Endothelial cell of umbilical vein (primary cell): ENCODE measurements at regions not wholly inside any gene's neighbourhood (a gene's known extent, or its start where the extent isn't known, plus 50 kb on each side); places are given as distances from the start of the nearest gene placed in this dataset.

Experiments used
- BruUV-seq: library from RNA; stranded (reverse); fragments of 400-500 nt; replicated peaks from 2 replicates; lab custom pipeline; 2021; lab: Mats Ljungman, UMichigan
- CTCF ChIA-PET: fragments of 300-600, 350-600 bp; sonication (Branson Sonifier 250); formaldehyde crosslinking; loops from one replicate; lab custom pipeline; 2021; ENCODE audit warnings: antibody characterized with exemption, inconsistent platforms; lab: Charles Lee
- POLR2A ChIA-PET: fragments of 300-600, 350-600 bp; sonication (Branson Sonifier 250); formaldehyde crosslinking; loops from one replicate; lab custom pipeline; 2021; ENCODE audit warnings: antibody characterized with exemption, inconsistent platforms; lab: Charles Lee
- DNase-seq: peaks from one replicate; pipeline ENCODE4 v3.0.0-alpha.2; 2011; ENCODE audit warnings: low read depth, low spot score
- FAIRE-seq: peaks from 2 replicates; lab custom pipeline; 2011; peaks lifted over from hg19 to GRCh38; lab: Jason Lieb, UNC
- H2AFZ ChIP-seq: 2 replicates; pipeline ENCODE4 v1.6.0; 2012; ENCODE audit warnings: low read depth, low read length, control low read depth, inconsistent platforms
- H3K27ac ChIP-seq: 2 replicates; pipeline ENCODE4 v1.5.1; 2011; ENCODE audit warnings: low read depth, mild to moderate bottlenecking, control low read depth, low read length, moderate library complexity; ENCODE audit not compliant: insufficient read depth
- H3K27me3 ChIP-seq, 2 experiments: 2 replicates each; pipeline versions ENCODE4 v1.6.0 to v1.6.1; 2011; ENCODE audit warnings: low read length in 2 of 2, mixed read lengths in 1 of 2; ENCODE audit not compliant: control insufficient read depth in 2 of 2, insufficient read depth in 2 of 2
- H3K36me3 ChIP-seq, 2 experiments: 2 replicates in 1 of 2; 3 replicates in 1 of 2; pipeline ENCODE4 v1.5.1; 2011; ENCODE audit warnings: low read length in 2 of 2, mild to moderate bottlenecking in 1 of 2, moderate library complexity in 1 of 2; ENCODE audit not compliant: control insufficient read depth in 2 of 2, insufficient read depth in 2 of 2; ENCODE audit errors: extremely low read depth in 1 of 2
- H3K4me1 ChIP-seq: 3 replicates; pipeline ENCODE4 v1.5.1; 2011; ENCODE audit warnings: mild to moderate bottlenecking, low read length; ENCODE audit not compliant: control insufficient read depth, insufficient read depth; ENCODE audit errors: extremely low read depth
- H3K4me2 ChIP-seq: 2 replicates; pipeline ENCODE4 v1.6.1; 2011; ENCODE audit warnings: low read length, control low read depth, mixed read lengths; ENCODE audit not compliant: insufficient read depth
- H3K4me3 ChIP-seq, 3 experiments: fragments of 200-600 bp in 1 of 3; sonication (generic), shearing (Covaris generic) in 1 of 3; replicated peaks in 1 of 3; 2 replicates each; pipeline ENCODE4 v1.5.1; 2011 to 2016; ENCODE audit warnings: control low read depth in 3 of 3, low read length in 3 of 3, mild to moderate bottlenecking in 2 of 3, inconsistent platforms in 1 of 3, low read depth in 1 of 3, moderate library complexity in 1 of 3; ENCODE audit not compliant: insufficient read depth in 1 of 3
- H3K79me2 ChIP-seq: 2 replicates; pipeline ENCODE4 v1.6.0; 2012; ENCODE audit warnings: low read length, inconsistent platforms; ENCODE audit not compliant: control insufficient read depth, insufficient read depth
- H3K9ac ChIP-seq: replicated peaks from 2 replicates; pipeline ENCODE3; 2011; ENCODE audit warnings: low read length, control low read depth; ENCODE audit not compliant: insufficient read depth; ENCODE audit errors: extremely low read depth
- H3K9me1 ChIP-seq: replicated peaks from 3 replicates; pipeline ENCODE4 v1.6.0; 2011; ENCODE audit warnings: mild to moderate bottlenecking, low read length; ENCODE audit not compliant: control insufficient read depth, insufficient read depth; ENCODE audit errors: extremely low read depth
- H3K9me3 ChIP-seq: replicated peaks from 2 replicates; pipeline ENCODE4 v1.5.1; 2012; ENCODE audit warnings: low read length, inconsistent platforms; ENCODE audit not compliant: control insufficient read depth, insufficient read depth
- H4K20me1 ChIP-seq: replicated peaks from 2 replicates; pipeline ENCODE3; 2011; ENCODE audit warnings: mild to moderate bottlenecking, low read length; ENCODE audit not compliant: control insufficient read depth, insufficient read depth; ENCODE audit errors: extremely low read depth
- EZH2 ChIP-seq: IDR thresholded peaks from 2 replicates; pipeline ENCODE4 v1.6.1; 2012; ENCODE audit warnings: borderline replicate concordance, low read depth, mild to moderate bottlenecking, moderate library complexity, low read length, inconsistent platforms; ENCODE audit not compliant: severe bottlenecking
- FOS ChIP-seq: IDR thresholded peaks from 2 replicates; pipeline ENCODE4 v1.6.1; 2011; ENCODE audit warnings: mild to moderate bottlenecking, low read length, moderate library complexity, borderline replicate concordance; ENCODE audit not compliant: insufficient read depth
- GATA2 ChIP-seq: IDR thresholded peaks from 2 replicates; pipeline ENCODE4 v1.7.0; 2011; ENCODE audit warnings: low read depth, mild to moderate bottlenecking, moderate library complexity, mixed read lengths, low read length; ENCODE audit not compliant: insufficient read length, insufficient read depth
- JUN ChIP-seq: IDR thresholded peaks from 2 replicates; pipeline ENCODE4 v1.6.1; 2011; ENCODE audit warnings: borderline replicate concordance, low read depth; ENCODE audit not compliant: insufficient read length, insufficient read depth
- MYC ChIP-seq: IDR thresholded peaks from one replicate; pipeline ENCODE4 v1.6.1; 2011; ENCODE audit warnings: mild to moderate bottlenecking, low read depth, low read length
- POLR2A ChIP-seq: IDR thresholded peaks from 2 replicates; pipeline ENCODE4 v1.6.1; 2012; ENCODE audit warnings: low read depth, mild to moderate bottlenecking, control low read depth, low read length
- dilution Hi-C: fragments of 300-500 bp; cut with MboI; formaldehyde crosslinking; loops from one replicate; pipeline ENCODE4 v1.15.0; 2019; ENCODE audit warnings: low sequenced_read_pairs; ENCODE audit not compliant: extremely low pct_ligation_motif_present
- intact Hi-C: fragments of 100-400 bp; cut with micrococcal nuclease; formaldehyde crosslinking; loops from one replicate; pipeline ENCODE4 v1.10.0; 2022
- TF ChIP-seq, protein P1 (sequence below), 2 donors: IDR thresholded peaks; 1 replicate in 1 of 2; 2 replicates in 1 of 2; pipeline ENCODE4 v1.5.1; 2011; ENCODE audit warnings: low read length in 2 of 2, mild to moderate bottlenecking in 2 of 2, moderate library complexity in 2 of 2, control low read depth in 1 of 2, inconsistent platforms in 1 of 2, low read depth in 1 of 2; ENCODE audit not compliant: insufficient read depth in 1 of 2; ENCODE audit errors: extremely low read depth in 1 of 2

DNA sequence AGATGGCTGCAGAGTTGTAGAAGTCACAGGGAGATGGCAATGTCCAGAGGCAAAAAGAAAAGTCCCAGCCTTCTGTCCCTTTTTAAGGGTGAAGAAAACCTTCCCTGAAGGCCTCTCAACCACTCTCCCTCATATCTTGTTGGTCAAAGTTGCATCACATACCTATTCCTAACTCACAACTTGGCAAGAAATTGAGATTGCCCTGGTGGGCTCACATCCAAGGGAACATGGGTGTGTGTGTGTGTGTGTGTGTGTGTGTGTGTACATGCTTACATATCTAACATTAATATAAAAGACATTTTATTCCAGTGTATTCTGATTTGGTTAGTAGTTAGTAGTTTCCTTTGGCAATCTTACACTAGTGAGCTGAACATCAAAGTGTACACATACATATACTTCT, 144.3 kb upstream of the SALL4 start:
- H3K27ac ChIP-seq: no peak overlapping the region
- TF ChIP-seq MYC (no peak), JUN (no peak), EZH2 (no peak), POLR2A (no peak), GATA2 (no peak)
- TF ChIP-seq, protein P1, sequence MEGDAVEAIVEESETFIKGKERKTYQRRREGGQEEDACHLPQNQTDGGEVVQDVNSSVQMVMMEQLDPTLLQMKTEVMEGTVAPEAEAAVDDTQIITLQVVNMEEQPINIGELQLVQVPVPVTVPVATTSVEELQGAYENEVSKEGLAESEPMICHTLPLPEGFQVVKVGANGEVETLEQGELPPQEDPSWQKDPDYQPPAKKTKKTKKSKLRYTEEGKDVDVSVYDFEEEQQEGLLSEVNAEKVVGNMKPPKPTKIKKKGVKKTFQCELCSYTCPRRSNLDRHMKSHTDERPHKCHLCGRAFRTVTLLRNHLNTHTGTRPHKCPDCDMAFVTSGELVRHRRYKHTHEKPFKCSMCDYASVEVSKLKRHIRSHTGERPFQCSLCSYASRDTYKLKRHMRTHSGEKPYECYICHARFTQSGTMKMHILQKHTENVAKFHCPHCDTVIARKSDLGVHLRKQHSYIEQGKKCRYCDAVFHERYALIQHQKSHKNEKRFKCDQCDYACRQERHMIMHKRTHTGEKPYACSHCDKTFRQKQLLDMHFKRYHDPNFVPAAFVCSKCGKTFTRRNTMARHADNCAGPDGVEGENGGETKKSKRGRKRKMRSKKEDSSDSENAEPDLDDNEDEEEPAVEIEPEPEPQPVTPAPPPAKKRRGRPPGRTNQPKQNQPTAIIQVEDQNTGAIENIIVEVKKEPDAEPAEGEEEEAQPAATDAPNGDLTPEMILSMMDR (IDR thresholded peaks at IDR 0.05; ENCODE audit: extremely low read depth in 1 of 2, insufficient read depth in 1 of 2, low read depth in 1 of 2, low read length in 2 of 2): no peak
- no peak overlapping the region for H3K9ac ChIP-seq
- H4K20me1 ChIP-seq: no peaks in the 10 kb centered on the region
- intact Hi-C loops (no loop called here), dilution Hi-C loops (no loop called here)
- POLR2A ChIA-PET: no interaction called here
- no peaks in the 10 kb centered on the region for H3K9me3 ChIP-seq
- DNase-seq: no peak
- no peak for FAIRE-seq
- no peak overlapping the region for H3K4me2 ChIP-seq
- H3K4me1 ChIP-seq: no peaks in the 10 kb centered on the region
- H3K79me2 ChIP-seq: no peaks in the 10 kb centered on the region
- H2AFZ ChIP-seq: no peak overlapping the region
- no peaks in the 10 kb centered on the region for H3K36me3 ChIP-seq
- no peak overlapping the region for H3K4me3 ChIP-seq
- no peaks in the 10 kb centered on the region for H3K27me3 ChIP-seq
- CTCF ChIA-PET: interaction anchor here (0.9 to 2.5 kb wide), 6 partner anchors 8 to 142 kb away, joined by 3 to 6 read pairs (median 4); no protein-coding TSS in a partner anchor
- no TSS peak for BruUV-seq
- no peaks in the 10 kb centered on the region for H3K9me1 ChIP-seq

DNA sequence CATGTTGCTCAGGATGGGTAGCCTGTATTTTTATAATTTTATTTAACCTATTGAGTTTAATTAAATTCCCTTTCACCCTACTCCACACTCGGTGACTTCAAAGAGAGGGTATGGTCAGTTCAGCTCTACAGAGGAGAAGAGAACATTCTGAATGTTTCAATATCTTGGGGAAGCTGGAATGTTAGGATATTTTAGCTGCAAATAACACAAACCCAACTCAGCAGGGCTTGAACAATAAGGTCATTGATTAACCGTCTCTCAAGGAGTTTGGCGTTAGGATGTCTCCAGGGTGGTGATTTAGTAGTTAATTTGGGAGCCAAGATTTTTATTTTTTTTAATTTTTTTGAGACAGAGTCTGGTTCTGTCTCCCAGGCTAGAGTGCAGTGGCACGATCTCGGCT, 143.6 kb upstream of the SALL4 start:
- Histone ChIP-seq H3K79me2 (no peaks in the 10 kb centered on the region), H3K27ac (no peak overlapping the region), H3K4me1 (no peaks in the 10 kb centered on the region), H3K4me3 (no peak overlapping the region), H3K27me3 (no peaks in the 10 kb centered on the region), H4K20me1 (no peaks in the 10 kb centered on the region), H3K9ac (no peak overlapping the region), H3K4me2 (no peak overlapping the region), H2AFZ (no peak overlapping the region), H3K36me3 (no peaks in the 10 kb centered on the region), H3K9me1 (no peaks in the 10 kb centered on the region), H3K9me3 (no peaks in the 10 kb centered on the region)
- dilution Hi-C loops (no loop called here), intact Hi-C loops (no loop called here)
- BruUV-seq: no TSS peak
- TF ChIP-seq POLR2A (no peak), FOS (no peak), EZH2 (no peak), GATA2 (no peak)
- TF ChIP-seq, protein P1 (IDR thresholded peaks at IDR 0.05; ENCODE audit: extremely low read depth in 1 of 2, insufficient read depth in 1 of 2, low read depth in 1 of 2, low read length in 2 of 2): no peak
- DNase-seq: no peak
- CTCF ChIA-PET: interaction anchor here (0.9 to 2.5 kb wide), 4 partner anchors 9 to 142 kb away, joined by 3 to 6 read pairs (median 4); no protein-coding TSS in a partner anchor
- FAIRE-seq: no peak
- POLR2A ChIA-PET: no interaction called here
